SU-DHL-6 (cell line): ENCODE measurements at regions not wholly inside any gene's neighbourhood (a gene's known extent, or its start where the extent isn't known, plus 50 kb on each side); places are given as distances from the start of the nearest gene placed in this dataset.

Experiments
- H2AFZ ChIP-seq: fragments of 200-600 bp; sonication (generic); 2 replicates; pipeline ENCODE4 v1.6.1; 2014; ENCODE audit warnings: low read depth, mild to moderate bottlenecking, moderate library complexity, mixed read lengths, antibody characterized with exemption, low read length; ENCODE audit not compliant: severe bottlenecking
- H3F3A ChIP-seq: fragments of 200-600 bp; shearing (Covaris generic); 2 replicates; pipeline ENCODE4 v1.6.0; 2016; ENCODE audit warnings: antibody characterized with exemption, mild to moderate bottlenecking; ENCODE audit not compliant: insufficient read depth
- H3K27ac ChIP-seq: fragments of 200-600 bp; sonication (generic); 2 replicates; pipeline ENCODE4 v1.5.1; 2016; ENCODE audit warnings: low read depth, mild to moderate bottlenecking, low read length, moderate library complexity, mixed read lengths
- H3K27me3 ChIP-seq: fragments of 200-600 bp; sonication (generic), shearing (Covaris generic); 2 replicates; pipeline ENCODE4 v1.6.0; 2014; ENCODE audit warnings: mild to moderate bottlenecking, low read length
- H3K36me3 ChIP-seq: fragments of 200-600 bp; sonication (generic); 2 replicates; pipeline ENCODE4 v1.6.1; 2014; ENCODE audit warnings: mild to moderate bottlenecking, low read length, mixed read lengths
- H3K4me2 ChIP-seq: fragments of 300-600, 200-600 bp; shearing (Covaris generic), sonication (generic); 2 replicates; pipeline ENCODE4 v1.6.0; 2014; ENCODE audit warnings: low read length, low read depth, mild to moderate bottlenecking; ENCODE audit not compliant: poor library complexity, severe bottlenecking
- H3K4me3 ChIP-seq: fragments of 200-600 bp; sonication (generic); 2 replicates; pipeline ENCODE4 v1.5.1; 2014; ENCODE audit warnings: antibody characterized with exemption, low read length, mild to moderate bottlenecking, mixed read lengths; ENCODE audit not compliant: insufficient read depth, poor library complexity, severe bottlenecking
- H3K79me2 ChIP-seq: fragments of 200-600 bp; sonication (generic); 2 replicates; pipeline ENCODE4 v1.6.1; 2014; ENCODE audit warnings: mild to moderate bottlenecking, low read length, moderate library complexity; ENCODE audit not compliant: insufficient read depth
- H3K9ac ChIP-seq: fragments of 200-600 bp; sonication (generic); 2 replicates; pipeline ENCODE4 v1.7.0; 2014; ENCODE audit warnings: mild to moderate bottlenecking, low read length
- H3K9me2 ChIP-seq: fragments of 200-600 bp; sonication (generic); replicated peaks from 2 replicates; pipeline ENCODE4 v1.6.1; 2014; ENCODE audit warnings: low read length; ENCODE audit not compliant: insufficient read depth
- H3K9me3 ChIP-seq: fragments of 200-600 bp; sonication (generic); 2 replicates; pipeline ENCODE4 v1.6.1; 2014; ENCODE audit warnings: low read length, mixed read lengths; ENCODE audit not compliant: insufficient read depth
- H4K20me1 ChIP-seq: fragments of 200-600 bp; sonication (generic); 2 replicates; pipeline ENCODE4 v1.6.1; 2014; ENCODE audit warnings: low read depth, mild to moderate bottlenecking, antibody characterized with exemption, low read length, moderate library complexity, mixed read lengths
- CTCF ChIP-seq: fragments of 200-600 bp; sonication (generic); IDR thresholded peaks from one replicate; pipeline ENCODE4 v1.5.1; 2017; ENCODE audit warnings: antibody characterized with exemption, mild to moderate bottlenecking, low read length, moderate library complexity; ENCODE audit not compliant: insufficient read depth, poor library complexity, severe bottlenecking
- EZH2phosphoT487 ChIP-seq: fragments of 200-600 bp; sonication (generic), shearing (Covaris generic); conservative IDR thresholded peaks from 2 replicates; pipeline ENCODE4 v1.6.1; 2018; ENCODE audit warnings: mild to moderate bottlenecking, antibody characterized with exemption, low read length, moderate library complexity, mixed read lengths

- H2AFZ ChIP-seq: no peak overlapping the region
- TF ChIP-seq CTCF (no peak), EZH2phosphoT487 (no peak)
Measured at GRCh38 chr2:211055438-211055837, 499.0 kb downstream of the CPS1 start.

GRCh38 chr2:211061612-211062296, 505.4 kb downstream of the CPS1 start:
- TF ChIP-seq EZH2phosphoT487 (no peak), CTCF (no peak)
- Histone ChIP-seq H2AFZ (no peak overlapping the region), H3K9ac (no peak overlapping the region), H3K9me3 (no peaks in the 10 kb centered on the region), H3K79me2 (no peaks in the 10 kb centered on the region), H3K27ac (no peak overlapping the region), H3F3A (no peaks in the 10 kb centered on the region), H3K4me3 (no peak overlapping the region), H3K27me3 (no peaks in the 10 kb centered on the region), H3K9me2 (0 out of 2 replicates have a peak, but pooled peaks cover 5% of the 10 kb centered on the region), H3K4me2 (no peak overlapping the region), H4K20me1 (no peaks in the 10 kb centered on the region), H3K36me3 (no peaks in the 10 kb centered on the region)

More at GRCh38 chr2:211055438-211055837, 499.0 kb downstream of the CPS1 start:
- Histone ChIP-seq H3K9me2 (0 out of 2 replicates have a peak, but pooled peaks cover 5% of the 10 kb centered on the region), H3K9me3 (no peaks in the 10 kb centered on the region), H4K20me1 (no peaks in the 10 kb centered on the region), H3K27me3 (no peaks in the 10 kb centered on the region), H3K4me2 (no peak overlapping the region), H3K4me3 (no peak overlapping the region), H3K36me3 (no peaks in the 10 kb centered on the region), H3K27ac (no peak overlapping the region), H3F3A (no peaks in the 10 kb centered on the region), H3K79me2 (no peaks in the 10 kb centered on the region), H3K9ac (no peak overlapping the region)

GRCh38 chr2:211062297-211062612, 505.9 kb downstream of the CPS1 start:
- Histone ChIP-seq H3K9ac (no peak overlapping the region), H3K79me2 (no peaks in the 10 kb centered on the region), H2AFZ (no peak overlapping the region), H3K4me3 (no peak overlapping the region), H3F3A (no peaks in the 10 kb centered on the region), H3K4me2 (no peak overlapping the region), H4K20me1 (no peaks in the 10 kb centered on the region), H3K36me3 (no peaks in the 10 kb centered on the region), H3K9me2 (0 out of 2 replicates have a peak, but pooled peaks cover 5% of the 10 kb centered on the region), H3K9me3 (no peaks in the 10 kb centered on the region), H3K27me3 (no peaks in the 10 kb centered on the region), H3K27ac (no peak overlapping the region)
- TF ChIP-seq EZH2phosphoT487 (no peak), CTCF (no peak)
